Esophagus squamous epithelium (tissue), 4 donors: ENCODE measurements at regions not wholly inside any gene's neighbourhood (a gene's known extent, or its start where the extent isn't known, plus 50 kb on each side); places are given as distances from the start of the nearest gene placed in this dataset.

Experiments used
- CTCF ChIP-seq, 6 experiments: fragments of 450-650 bp in 4 of 6; fragments of 200-600 bp in 2 of 6; sonication (generic) in 2 of 6; IDR thresholded peaks; one replicate each; pipeline ENCODE4 v1.5.1; 2016 to 2019; ENCODE audit warnings: antibody characterized with exemption in 6 of 6, mild to moderate bottlenecking in 4 of 6, moderate library complexity in 4 of 6
- POLR2A ChIP-seq, 4 donors: fragments of 450-650 bp; IDR thresholded peaks; one replicate each; pipeline ENCODE4 v1.6.1; 2017; ENCODE audit warnings: antibody characterized with exemption in 4 of 4, mild to moderate bottlenecking in 4 of 4, moderate library complexity in 3 of 4

- TF ChIP-seq POLR2A (IDR thresholded peaks at IDR 0.05) (no peak), CTCF (IDR thresholded peaks at IDR 0.05) (no peak)
Measured at GRCh38 chr11:39435641-39436040, 2023.8 kb downstream of the LRRC4C start.
